Smooth muscle cell (in vitro differentiated cells): ENCODE measurements at regions not wholly inside any gene's neighbourhood (a gene's known extent, or its start where the extent isn't known, plus 50 kb on each side); places are given as distances from the start of the nearest gene placed in this dataset.

ENCODE experiments used
- DNase-seq: peaks from one replicate; lab custom pipeline; 2025; ENCODE audit not compliant: unreplicated experiment; lab: John Stamatoyannopoulos, UW
- H2AFZ ChIP-seq: fragments of 200-600 bp; sonication (generic); 2 replicates; pipeline ENCODE4 v1.6.0; 2016; ENCODE audit warnings: antibody characterized with exemption, low read depth, mild to moderate bottlenecking
- H3F3A ChIP-seq: fragments of 200-600 bp; sonication (generic); 2 replicates; pipeline ENCODE4 v1.6.0; 2017; ENCODE audit warnings: antibody characterized with exemption, low read depth
- H3K27ac ChIP-seq: fragments of 200-600 bp; sonication (generic); 2 replicates; pipeline ENCODE4 v1.5.1; 2016; ENCODE audit warnings: low read depth, mild to moderate bottlenecking
- H3K27me3 ChIP-seq: fragments of 200-600 bp; sonication (generic); 2 replicates; pipeline ENCODE4 v1.6.1; 2016; ENCODE audit warnings: low read depth, mild to moderate bottlenecking
- H3K36me3 ChIP-seq: fragments of 200-600 bp; sonication (generic); 2 replicates; pipeline ENCODE4 v1.5.1; 2016; ENCODE audit warnings: low read depth
- H3K4me1 ChIP-seq: fragments of 200-600 bp; sonication (generic); 2 replicates; pipeline ENCODE4 v1.5.1; 2016; ENCODE audit warnings: low read depth
- H3K4me2 ChIP-seq: fragments of 200-600 bp; sonication (generic); 2 replicates; pipeline ENCODE4 v1.6.0; 2016; ENCODE audit warnings: mild to moderate bottlenecking
- H3K4me3 ChIP-seq: fragments of 200-600 bp; sonication (generic); 2 replicates; pipeline ENCODE4 v1.5.1; 2016; ENCODE audit warnings: mild to moderate bottlenecking
- H3K79me2 ChIP-seq: fragments of 200-600 bp; sonication (generic); 2 replicates; pipeline ENCODE4 v1.6.0; 2016; ENCODE audit warnings: low read depth, mild to moderate bottlenecking
- H3K9ac ChIP-seq: fragments of 200-600 bp; sonication (generic); 2 replicates; pipeline ENCODE4 v1.6.0; 2016; ENCODE audit warnings: low read depth
- H3K9me3 ChIP-seq: fragments of 200-600 bp; sonication (generic); replicated peaks from 2 replicates; pipeline ENCODE4 v1.5.1; 2016; ENCODE audit warnings: low read depth
- H4K20me1 ChIP-seq: fragments of 200-600 bp; sonication (generic); 2 replicates; pipeline ENCODE4 v1.6.0; 2016; ENCODE audit warnings: low read depth
- CTCF ChIP-seq: fragments of 200-600 bp; sonication (generic); IDR thresholded peaks from 2 replicates; pipeline ENCODE4 v1.5.1; 2017; ENCODE audit warnings: borderline replicate concordance, mild to moderate bottlenecking, antibody characterized with exemption; ENCODE audit not compliant: insufficient read depth, poor library complexity, severe bottlenecking
- WGBS: methylation state at CpG from one replicate; pipeline ENCODE4 v1.1.7; 2016; ENCODE audit warnings: low lambda C conversion rate; 5-methylcytosine and 5-hydroxymethylcytosine counted together

GRCh38 chr2:8481463-8482009 is 200.3 kb upstream of the ID2 start:
- no peak overlapping the region for H3K4me3 ChIP-seq
- H3K79me2 ChIP-seq: no peaks in the 10 kb centered on the region
- peaks cover 12% of the 10 kb centered on the region for H3F3A ChIP-seq
- no peak for DNase-seq
- 72% methylated on average over 6 of the region's 6 CpGs for WGBS
- no peaks in the 10 kb centered on the region for H3K36me3 ChIP-seq
- no peak overlapping the region for H3K4me2 ChIP-seq
- no peaks in the 10 kb centered on the region for H3K27me3 ChIP-seq
- H3K9me3 ChIP-seq: no peaks in the 10 kb centered on the region
- H3K27ac ChIP-seq: no peak overlapping the region
- H3K9ac ChIP-seq: no peak overlapping the region
- H4K20me1 ChIP-seq: no peaks in the 10 kb centered on the region
- H3K4me1 ChIP-seq: peaks cover 5% of the 10 kb centered on the region
- no peak for TF ChIP-seq CTCF
- H2AFZ ChIP-seq: no peak overlapping the region

- Histone ChIP-seq H3K9ac (no peak overlapping the region), H3K27me3 (no peaks in the 10 kb centered on the region), H3F3A (peaks cover 12% of the 10 kb centered on the region), H3K9me3 (no peaks in the 10 kb centered on the region), H3K27ac (no peak overlapping the region), H3K4me3 (no peak overlapping the region), H2AFZ (no peak overlapping the region), H3K4me1 (peaks cover 5% of the 10 kb centered on the region), H3K79me2 (no peaks in the 10 kb centered on the region), H3K36me3 (no peaks in the 10 kb centered on the region), H3K4me2 (no peak overlapping the region), H4K20me1 (no peaks in the 10 kb centered on the region)
- WGBS: 94% methylated on average over 4 of the region's 4 CpGs
- DNase-seq: no peak
- no peak for TF ChIP-seq CTCF
Observed at GRCh38 chr2:8482432-8482831, 199.4 kb upstream of the ID2 start.

GRCh38 chr2:8484502-8485283 is 197.2 kb upstream of the ID2 start:
- Histone ChIP-seq H3K9me3 (no peaks in the 10 kb centered on the region), H3K9ac (no peak overlapping the region), H3K27ac (no peak overlapping the region), H3K36me3 (no peaks in the 10 kb centered on the region), H3K4me2 (no peak overlapping the region), H4K20me1 (no peaks in the 10 kb centered on the region), H3K27me3 (no peaks in the 10 kb centered on the region), H3F3A (peaks cover 11% of the 10 kb centered on the region), H3K4me3 (no peak overlapping the region), H3K4me1 (peaks cover 13% of the 10 kb centered on the region), H3K79me2 (no peaks in the 10 kb centered on the region), H2AFZ (no peak overlapping the region)
- no peak for TF ChIP-seq CTCF
- WGBS: 90% methylated on average over 7 of the region's 7 CpGs
- no peak for DNase-seq

GRCh38 chr2:8485736-8486135 is 196.1 kb upstream of the ID2 start:
- H3K9ac ChIP-seq: no peak overlapping the region
- H3K4me2 ChIP-seq: no peak overlapping the region
- H3K27me3 ChIP-seq: no peaks in the 10 kb centered on the region
- no peak for TF ChIP-seq CTCF
- no peaks in the 10 kb centered on the region for H3K36me3 ChIP-seq
- peaks cover under 1% of the 10 kb centered on the region for H3F3A ChIP-seq
- no peak overlapping the region for H2AFZ ChIP-seq
- no peak overlapping the region for H3K27ac ChIP-seq
- WGBS: 94% methylated on average over 2 of the region's 2 CpGs
- no peaks in the 10 kb centered on the region for H4K20me1 ChIP-seq
- H3K9me3 ChIP-seq: no peaks in the 10 kb centered on the region
- H3K4me1 ChIP-seq: peaks cover 13% of the 10 kb centered on the region
- no peak for DNase-seq
- no peaks in the 10 kb centered on the region for H3K79me2 ChIP-seq
- H3K4me3 ChIP-seq: no peak overlapping the region
